LHCN-M2 (cell line): ENCODE measurements at regions not wholly inside any gene's neighbourhood (a gene's known extent, or its start where the extent isn't known, plus 50 kb on each side); places are given as distances from the start of the nearest gene placed in this dataset.
"Not testable (repeated sequence)": the region's sequence is repeated elsewhere in the genome, so short reads cannot be mapped to it uniquely, and the experiment has no call there.

ENCODE experiments used
- DNase-seq: peaks from one replicate; pipeline ENCODE4 v3.0.0-alpha.2; 2012; ENCODE audit warnings: low read depth

- DNase-seq, result no peak
Measured at GRCh38 chrX:110512341-110512740, 153.7 kb downstream of the RTL9 start.

GRCh38 chrX:110514509-110514908, 155.9 kb downstream of the RTL9 start:
- DNase-seq, result no peak

- DNase-seq, result no peak
Measured at GRCh38 chrX:110519501-110519900, 160.9 kb downstream of the RTL9 start.

GRCh38 chrX:110519906-110520452, 161.3 kb downstream of the RTL9 start:
- no peak for DNase-seq

- not testable (repeated sequence) for DNase-seq
Measured at GRCh38 chrX:110520652-110521051, 162.0 kb downstream of the RTL9 start.

- DNase-seq, result no peak
Measured at GRCh38 chrX:110531873-110532580, 173.4 kb downstream of the RTL9 start.

GRCh38 chrX:110532581-110532931, 173.9 kb downstream of the RTL9 start:
- no peak for DNase-seq

- DNase-seq, result no peak
Measured at GRCh38 chrX:110536816-110537215, 178.2 kb downstream of the RTL9 start.

- no peak for DNase-seq
Measured at GRCh38 chrX:110541266-110541665, 182.6 kb downstream of the RTL9 start.

- not testable (repeated sequence) for DNase-seq
Measured at GRCh38 chrX:110550854-110551253, 192.2 kb downstream of the RTL9 start.

- DNase-seq, result no peak
Measured at GRCh38 chrX:110557864-110558263, 199.2 kb downstream of the RTL9 start.

- no peak for DNase-seq
Measured at GRCh38 chrX:110558406-110558805, 199.8 kb downstream of the RTL9 start.

- DNase-seq, result peak; percentile 19
Measured at GRCh38 chrX:110561034-110561433, 202.4 kb downstream of the RTL9 start.

GRCh38 chrX:110563282-110563681, 204.6 kb downstream of the RTL9 start:
- peak; percentile 19 for DNase-seq

GRCh38 chrX:110568441-110568840, 209.8 kb downstream of the RTL9 start:
- DNase-seq, result no peak

GRCh38 chrX:110569506-110569905, 210.9 kb downstream of the RTL9 start:
- DNase-seq, result no peak

- DNase-seq, result no peak
Measured at GRCh38 chrX:110578270-110578669, 217.3 kb downstream of the CHRDL1 start.

- DNase-seq, result no peak
Measured at GRCh38 chrX:110584083-110584482, 211.5 kb downstream of the CHRDL1 start.

GRCh38 chrX:110588164-110588563, 207.5 kb downstream of the CHRDL1 start:
- peak; percentile 0 for DNase-seq

GRCh38 chrX:110588853-110589252, 206.8 kb downstream of the CHRDL1 start:
- DNase-seq, result no peak

GRCh38 chrX:110600745-110601310, 194.8 kb downstream of the CHRDL1 start:
- peak; percentile 0 for DNase-seq

- no peak for DNase-seq
Measured at GRCh38 chrX:110614596-110614995, 181.0 kb downstream of the CHRDL1 start.
